GM19452 (cell line): ENCODE measurements at regions not wholly inside any gene's neighbourhood (a gene's known extent, or its start where the extent isn't known, plus 50 kb on each side); places are given as distances from the start of the nearest gene placed in this dataset.

Experiments used
- ATAC-seq: cut with Tn5 transposase; IDR thresholded peaks from one replicate; pipeline ENCODE4 v1.9.1; 2021; ENCODE audit not compliant: unreplicated experiment

DNA sequence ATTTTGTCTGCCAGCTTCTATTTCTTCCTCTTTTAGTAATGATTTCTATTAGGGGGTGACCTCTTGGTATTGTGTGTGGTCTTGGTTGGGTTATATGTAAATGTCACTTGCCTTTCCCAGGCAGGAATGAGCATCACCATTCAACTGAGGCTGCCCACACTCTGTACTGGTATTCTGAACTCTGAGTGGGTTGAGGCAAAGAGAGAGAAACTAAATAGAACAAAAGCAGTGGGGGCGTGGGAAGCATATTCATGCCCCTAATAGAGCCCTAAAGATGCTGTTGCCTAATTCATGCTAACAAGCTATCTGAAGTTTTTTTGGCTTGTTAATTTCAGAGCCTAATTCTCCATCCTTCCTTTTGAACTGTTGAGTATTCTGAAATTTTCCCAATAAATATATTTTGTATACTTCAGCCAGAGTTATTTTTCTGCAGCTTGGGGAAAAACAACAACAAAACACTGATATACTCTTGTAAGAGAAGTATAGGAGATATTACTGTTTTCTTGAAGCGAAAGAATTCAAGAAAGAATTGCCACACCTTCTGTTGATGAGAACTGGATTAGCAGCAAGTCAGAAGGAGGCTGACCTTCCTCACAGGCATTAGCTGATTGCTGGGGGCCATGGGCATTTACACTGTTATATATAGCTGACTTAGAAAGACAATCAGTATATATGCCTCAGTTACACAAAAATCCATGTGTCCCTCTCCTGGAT, 315.8 kb upstream of the KLF12 start:
- no peak for ATAC-seq

DNA sequence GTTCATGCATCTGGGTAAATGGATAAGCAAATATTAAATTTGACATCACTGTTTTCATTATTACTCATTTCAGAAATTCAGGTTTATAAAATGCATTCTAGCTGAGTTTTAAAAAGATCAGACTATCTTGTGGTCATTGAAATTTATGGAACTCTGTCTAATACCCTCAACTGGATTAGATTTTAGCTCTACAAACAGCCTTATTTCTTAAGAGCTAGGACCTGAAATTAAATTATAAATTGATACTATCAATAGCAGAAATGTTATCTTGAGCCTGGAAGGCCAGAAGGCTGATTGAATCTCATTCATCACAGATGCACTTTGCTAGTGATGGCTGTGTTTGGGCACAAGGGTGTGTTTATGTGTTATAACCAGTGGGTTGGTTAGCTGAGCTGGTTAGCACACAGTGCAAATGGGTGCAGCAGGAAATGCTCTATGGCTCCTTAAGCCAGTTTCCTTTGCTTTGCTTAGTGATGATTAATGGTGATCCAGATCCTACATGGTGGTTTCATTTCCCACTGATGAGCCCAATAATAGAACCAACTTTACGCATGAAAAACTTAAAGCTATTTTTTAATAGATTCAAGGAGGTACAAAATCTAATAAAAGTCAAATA, 310.8 kb upstream of the KLF12 start:
- no peak for ATAC-seq

DNA sequence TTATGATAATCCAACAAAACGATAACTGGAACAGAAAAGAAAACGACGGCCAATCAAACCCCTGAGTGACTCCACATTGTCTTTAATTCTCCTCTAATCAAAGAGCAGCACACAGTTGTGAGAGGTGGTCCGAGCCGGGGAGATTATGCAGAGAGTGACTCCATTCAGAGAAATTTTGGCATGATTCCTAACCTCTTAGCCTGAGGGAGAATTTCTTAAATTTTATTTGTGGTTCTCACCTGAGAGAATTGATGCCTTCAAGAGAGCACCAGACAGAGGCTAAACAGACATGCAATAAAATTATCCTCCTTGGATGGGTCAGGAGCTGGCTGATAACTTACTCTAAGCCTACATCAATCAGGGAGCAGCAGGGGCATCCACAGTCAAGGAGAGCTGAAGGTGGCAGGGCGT, 310.0 kb upstream of the KLF12 start:
- ATAC-seq: no peak

DNA sequence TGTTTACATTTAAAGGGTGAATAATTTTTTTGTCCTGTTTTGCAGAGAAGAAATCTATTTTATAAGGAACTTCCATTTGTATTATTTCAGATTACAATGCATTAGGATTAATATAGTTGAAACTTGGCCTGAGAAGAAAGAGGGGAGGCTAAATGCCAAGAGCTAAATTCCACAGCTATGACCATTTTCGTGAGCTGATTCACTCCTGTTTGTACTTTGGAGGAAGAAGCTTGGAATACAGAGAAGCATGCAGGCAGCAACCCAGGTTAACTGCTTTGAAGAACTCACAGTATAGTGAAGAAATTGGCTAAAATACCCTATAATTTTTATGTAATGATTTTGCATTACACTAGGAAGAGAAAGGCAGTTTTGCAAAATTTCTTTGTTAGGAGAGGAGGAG, 309.4 kb upstream of the KLF12 start:
- no peak for ATAC-seq

DNA sequence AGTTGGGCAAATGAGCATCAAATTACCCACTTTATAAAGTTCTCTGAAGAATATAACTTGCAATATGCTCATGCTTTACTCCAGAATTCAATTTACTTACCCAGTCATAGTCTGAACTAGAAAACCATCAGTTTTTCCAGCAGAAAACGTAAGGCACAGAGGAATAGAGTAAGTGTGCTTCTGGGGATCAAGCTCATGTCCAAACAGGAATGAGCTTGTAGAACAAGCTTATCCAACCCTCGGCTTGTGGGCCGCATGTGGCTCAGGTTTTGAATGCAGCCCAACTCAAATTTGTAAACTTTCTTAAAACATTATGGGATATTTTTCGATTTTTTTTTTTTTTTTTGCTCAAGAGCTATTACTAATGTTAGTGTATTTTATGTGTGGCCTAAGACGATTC, 308.5 kb upstream of the KLF12 start:
- no peak for ATAC-seq

DNA sequence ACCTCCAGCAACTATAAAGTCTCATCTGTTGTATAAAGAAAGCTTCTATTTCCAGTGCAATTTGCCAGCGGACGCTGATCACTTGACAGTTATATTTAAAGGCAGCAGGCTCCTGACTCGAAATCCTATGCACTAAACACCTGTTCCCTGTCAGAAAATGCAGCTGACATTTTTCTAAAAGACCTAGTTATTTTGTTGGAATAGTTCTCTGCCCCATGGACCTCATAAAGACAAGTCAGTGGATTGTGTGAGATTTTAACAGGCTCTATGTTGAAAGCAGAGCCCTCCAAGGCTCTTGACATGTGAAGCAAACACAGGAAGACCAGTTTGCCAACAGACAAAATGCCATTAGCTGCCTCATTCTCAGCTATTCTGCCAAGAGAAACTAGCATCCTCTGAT, 304.7 kb upstream of the KLF12 start:
- no peak for ATAC-seq

DNA sequence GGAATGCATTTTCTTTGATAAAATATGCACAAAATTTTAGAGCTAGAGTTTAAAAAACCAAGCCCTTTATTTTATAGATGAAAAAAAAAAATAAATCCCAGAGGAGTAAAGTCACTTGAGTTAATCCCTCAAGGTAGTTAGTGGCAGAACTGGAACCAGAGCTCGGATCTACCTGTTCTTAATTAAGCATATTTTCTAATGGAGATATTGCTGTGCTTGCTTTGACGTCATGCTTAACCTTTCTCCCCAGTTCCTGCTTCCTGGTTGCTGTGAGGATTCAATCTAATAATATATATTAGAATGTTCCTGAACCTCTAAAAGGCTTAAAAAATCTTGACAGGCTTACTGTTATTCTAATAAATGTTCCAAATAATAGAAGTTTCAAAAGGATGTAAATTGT, 300.6 kb upstream of the KLF12 start:
- ATAC-seq: no peak

DNA sequence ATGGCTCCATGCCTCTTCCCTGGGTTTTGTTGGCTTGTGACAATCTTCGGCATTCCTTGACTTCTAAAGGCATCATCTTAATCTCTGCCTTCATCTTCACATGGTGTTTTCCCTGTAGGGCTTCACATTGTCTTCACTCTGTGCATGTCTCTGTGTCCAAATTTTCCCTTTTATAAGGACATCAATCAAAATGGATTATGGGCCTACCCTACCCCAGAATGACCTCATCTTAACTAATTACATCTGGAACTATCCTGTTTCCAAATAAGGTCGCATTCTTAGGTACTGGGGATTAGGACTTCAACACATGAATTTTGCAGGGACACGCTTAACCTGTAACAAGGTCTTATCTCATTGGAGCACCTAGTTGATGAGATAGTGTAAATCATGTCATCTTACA, 290.3 kb upstream of the KLF12 start:
- no peak for ATAC-seq

DNA sequence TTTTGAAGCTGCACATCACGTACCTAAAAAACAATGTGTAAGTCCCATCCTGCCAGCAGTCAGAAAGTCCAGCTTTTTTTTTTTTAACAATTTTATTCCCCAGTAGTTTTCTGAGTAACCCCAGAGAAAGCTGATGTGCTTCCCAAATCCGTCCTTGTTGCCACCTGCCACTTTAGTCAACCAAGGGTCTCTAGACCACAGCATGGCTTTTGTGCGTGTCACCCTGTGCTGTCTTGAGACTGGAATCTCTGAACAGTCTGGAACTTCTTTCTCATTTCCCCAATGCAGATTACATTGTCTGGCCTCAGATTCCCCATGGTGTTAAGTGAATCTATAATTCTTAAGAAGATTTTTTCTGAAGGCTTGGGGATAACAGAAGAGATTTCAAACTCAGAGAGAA, 289.2 kb upstream of the KLF12 start:
- no peak for ATAC-seq

DNA sequence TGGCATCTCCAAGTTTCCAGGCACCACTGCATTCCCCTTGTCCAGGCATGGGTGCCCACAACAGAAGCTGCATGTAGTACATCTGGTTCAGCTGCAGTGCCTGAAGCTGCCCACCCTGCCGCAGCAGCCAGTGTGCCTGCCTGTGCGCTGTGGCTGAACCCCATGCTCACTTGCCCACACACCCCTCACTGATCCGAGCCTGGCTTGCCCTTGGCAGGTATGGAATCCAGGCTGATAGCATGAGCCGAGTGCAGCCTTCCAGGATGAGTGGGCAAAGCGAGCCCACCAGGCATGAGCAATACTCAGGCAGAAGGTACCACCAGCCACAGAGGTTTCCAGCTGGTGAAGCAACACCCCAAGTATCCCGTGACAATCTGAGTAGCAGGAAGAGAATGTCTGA, 280.3 kb upstream of the KLF12 start:
- ATAC-seq: no peak

DNA sequence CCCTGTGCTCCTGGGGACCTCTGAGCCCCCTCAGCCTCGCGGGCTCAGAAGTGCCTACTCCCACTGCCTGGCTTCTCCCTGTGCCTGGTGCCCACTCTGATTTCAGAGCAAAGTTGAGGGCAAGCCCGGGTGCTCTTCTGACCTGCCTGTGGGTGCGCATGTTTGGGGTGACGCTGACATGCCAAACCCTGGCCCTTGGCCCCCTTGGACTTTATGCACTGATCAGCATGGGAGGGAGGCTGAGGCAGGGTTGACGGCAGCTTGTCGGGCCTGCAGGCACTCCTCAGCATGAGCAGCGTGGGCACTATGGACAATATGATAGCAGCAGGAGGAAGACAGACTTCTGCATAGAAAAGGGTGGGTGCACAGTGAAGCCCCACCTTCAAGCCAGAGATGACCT, 279.3 kb upstream of the KLF12 start:
- ATAC-seq: no peak

DNA sequence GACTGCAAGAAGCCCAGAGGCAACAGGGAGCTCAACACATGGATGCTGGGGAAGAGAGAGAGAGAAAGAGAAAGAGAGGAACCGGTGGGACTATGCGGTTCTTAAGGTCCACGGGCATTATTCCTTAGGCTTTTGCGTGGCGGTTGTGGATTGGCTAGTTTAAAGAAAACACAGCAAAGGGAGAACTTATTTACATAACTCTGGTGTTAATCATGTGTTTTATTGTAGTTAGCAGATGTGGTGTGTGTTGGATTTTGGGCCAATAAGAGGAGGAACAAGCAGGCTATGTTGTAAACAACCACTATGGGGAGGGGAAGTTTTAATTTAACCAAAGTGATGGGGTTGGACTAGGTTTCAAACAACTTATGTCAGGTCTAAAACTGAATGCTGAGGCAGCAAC, 275.3 kb upstream of the KLF12 start:
- no peak for ATAC-seq

DNA sequence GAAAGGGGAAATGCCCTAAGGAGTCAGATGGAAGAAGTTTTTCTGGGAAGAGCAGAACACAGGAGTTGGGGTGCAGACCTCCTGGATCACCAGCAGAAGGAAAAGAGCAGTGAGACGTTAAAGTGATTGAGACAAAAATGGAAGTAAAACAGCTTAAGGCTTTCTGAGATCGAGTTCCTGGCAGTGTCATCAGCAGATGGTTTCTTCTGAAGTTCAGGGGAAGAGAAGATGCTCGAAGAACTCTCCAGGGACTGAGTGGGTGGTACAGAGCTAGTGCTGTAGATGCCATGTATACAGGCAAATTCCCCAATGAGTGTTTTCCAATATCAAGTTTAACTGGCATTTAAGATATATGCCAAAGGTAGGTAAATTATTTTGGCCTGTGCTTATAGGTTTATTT, 272.2 kb upstream of the KLF12 start:
- no peak for ATAC-seq

DNA sequence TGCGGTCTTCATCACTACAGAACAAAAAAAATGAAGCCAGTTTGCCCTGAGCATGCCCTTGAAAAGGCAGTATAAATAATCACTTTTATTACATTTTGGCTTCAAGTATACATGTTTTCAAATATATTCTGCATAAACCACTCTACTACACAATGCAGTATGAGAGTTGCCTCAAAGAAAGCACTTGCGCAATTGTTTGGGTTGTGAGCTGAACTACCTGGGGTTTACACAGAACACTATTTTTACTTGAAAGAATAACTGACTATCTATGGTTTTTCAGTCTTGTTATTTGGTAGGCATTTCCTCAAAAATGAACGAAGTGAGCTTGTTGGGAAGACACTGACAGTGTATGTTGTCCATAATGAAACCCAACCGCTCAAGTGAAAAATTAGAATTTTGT, 264.4 kb upstream of the KLF12 start:
- ATAC-seq: no peak

DNA sequence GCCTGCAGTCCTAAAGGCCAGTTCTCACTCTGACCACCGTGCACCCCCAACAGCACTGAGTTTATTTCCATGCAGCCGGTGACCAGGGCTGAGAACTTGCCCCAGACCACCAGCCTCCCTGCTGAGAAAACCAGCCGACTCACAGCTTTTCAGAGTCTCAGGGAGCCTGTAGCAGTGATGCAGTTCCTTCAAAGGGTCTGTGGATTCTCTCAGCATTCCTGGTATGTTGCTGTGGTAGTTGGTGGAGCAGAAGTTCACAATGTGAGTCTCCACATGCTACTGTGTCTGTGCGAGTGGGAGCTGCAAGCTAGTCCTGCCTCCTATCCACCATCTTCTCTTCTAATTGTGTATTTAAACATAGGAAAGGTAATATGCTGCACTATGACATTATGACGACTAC, 254.9 kb upstream of the KLF12 start:
- ATAC-seq: no peak

DNA sequence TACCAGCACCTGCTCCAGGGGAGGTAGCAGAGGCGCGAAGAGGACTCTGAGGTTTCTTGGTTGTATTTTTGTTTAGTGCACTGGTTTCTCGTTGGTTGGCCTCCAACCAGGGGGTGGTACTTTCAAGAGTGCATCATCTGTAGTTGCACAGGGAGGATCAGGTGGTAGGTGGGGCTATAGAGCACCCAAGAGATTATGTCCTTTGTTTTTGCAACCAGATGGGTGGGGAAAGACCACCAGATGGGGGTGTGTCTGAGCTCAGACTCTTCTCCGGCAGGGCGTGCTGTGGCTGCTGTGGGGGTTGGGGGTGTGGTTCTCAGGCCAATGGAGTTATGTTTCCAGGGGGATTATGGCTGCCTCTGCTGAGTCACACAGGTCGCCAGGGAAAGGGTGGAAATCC, 254.4 kb upstream of the KLF12 start:
- ATAC-seq: no peak

DNA sequence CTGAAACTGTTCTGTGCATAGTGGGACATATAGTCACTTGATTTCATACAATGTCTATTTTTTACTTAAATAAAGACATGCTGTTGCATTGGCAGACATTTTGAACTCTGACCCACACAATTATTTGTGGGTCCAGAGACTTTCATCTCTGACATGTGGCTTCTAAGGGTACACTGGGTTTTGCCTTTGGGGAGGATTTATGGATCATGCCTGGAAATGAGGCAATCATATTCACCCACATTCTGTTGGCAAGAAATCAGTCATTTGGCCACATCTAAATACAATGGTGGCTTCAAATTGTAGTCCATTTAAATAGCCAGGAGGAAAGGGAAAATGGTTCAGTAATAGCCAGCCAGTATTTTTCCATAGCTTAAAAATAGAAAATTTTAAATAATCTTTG, 238.3 kb upstream of the KLF12 start:
- no peak for ATAC-seq

DNA sequence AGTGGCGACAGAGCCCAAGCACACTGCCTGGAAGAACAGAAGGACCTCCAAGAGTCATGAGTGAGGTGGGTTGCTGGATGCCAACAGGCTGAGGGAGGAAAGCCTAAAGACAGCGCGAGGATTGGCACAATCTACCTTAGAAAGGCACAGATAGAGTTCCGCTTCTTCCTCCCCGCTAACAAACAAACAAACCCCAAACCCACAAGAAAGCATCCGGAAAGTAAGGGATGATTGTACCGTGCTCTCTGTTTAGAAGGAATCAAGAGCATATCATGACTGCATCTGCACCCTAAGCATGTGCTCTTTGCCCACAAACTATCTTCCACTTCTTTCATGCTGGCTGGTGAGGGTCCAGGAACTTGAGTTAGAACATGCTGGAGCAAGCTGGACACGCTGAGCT, 233.0 kb upstream of the KLF12 start:
- ATAC-seq: no peak

DNA sequence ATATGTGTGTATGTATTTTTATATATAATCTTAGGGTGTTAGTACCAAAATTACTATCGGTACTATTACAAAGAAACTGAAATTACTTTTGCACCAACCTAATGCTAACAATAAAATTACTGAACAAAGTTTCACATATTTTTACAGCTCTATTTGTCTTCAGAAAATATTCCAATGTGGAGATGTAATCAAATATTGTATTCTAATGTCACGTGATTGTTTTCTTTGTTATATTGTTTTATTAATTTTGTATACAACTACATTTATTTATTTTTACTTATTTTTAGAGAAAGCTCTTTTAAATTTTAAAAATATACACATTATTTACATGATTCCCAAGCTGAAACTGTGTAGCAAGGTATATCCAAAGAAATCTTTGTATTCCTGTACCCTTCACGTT, 227.1 kb upstream of the KLF12 start:
- ATAC-seq: no peak

DNA sequence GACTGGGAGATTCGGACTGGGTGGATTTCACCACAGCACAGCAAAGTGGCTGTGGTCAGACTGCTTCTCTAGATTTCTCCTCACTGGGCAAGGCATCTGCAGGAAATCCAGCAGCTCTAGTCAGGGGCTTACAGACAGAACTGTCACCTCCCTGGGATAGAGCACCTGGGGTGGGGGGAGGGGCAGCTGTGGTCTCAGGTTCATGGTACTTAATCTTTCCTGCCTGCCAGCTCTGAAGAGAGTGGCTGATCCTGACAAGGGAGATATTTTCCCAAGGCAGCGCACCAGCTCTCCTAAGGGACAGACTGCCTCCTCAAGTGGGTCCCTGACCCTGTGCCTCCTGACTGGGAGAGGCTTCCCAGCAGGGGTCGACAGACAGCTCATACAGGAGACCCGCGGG, 212.8 kb upstream of the KLF12 start:
- no peak for ATAC-seq

DNA sequence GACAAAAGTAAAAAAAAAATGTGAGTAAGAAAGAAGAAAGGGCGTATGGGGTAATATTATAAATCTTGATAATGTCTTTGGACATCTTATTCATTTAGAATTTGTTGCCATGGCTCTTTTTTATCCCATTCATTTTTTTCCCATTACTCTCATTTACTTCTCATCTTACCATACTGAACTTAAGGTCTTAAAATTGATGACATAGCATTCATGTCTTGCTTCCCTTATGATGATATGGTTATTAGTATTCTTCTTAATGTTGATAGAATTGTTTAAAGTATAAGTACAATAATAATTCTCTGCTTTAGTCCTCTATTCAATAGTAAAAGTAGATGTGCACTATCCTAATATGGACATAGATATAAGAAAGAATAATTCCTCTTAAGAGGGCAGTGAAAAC, 204.1 kb upstream of the KLF12 start:
- no peak for ATAC-seq

DNA sequence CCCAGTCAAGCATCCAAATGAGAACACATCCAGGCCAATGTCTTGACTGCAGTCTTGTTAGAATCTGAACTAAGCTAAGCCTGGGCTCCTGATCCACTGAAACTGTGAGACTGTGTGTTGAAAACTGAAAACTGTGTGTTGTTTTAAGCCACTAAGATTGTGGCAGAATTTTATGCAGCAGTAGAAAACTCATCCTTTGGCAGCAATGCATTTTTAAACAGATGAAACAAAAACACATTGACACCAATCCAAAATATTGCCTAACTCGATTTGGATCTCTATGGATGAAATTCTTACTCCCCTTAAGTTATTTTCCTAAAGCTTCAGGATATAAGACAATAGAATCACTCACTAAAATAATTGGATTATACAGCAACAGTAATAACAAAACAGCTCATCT, 202.3 kb upstream of the KLF12 start:
- no peak for ATAC-seq

DNA sequence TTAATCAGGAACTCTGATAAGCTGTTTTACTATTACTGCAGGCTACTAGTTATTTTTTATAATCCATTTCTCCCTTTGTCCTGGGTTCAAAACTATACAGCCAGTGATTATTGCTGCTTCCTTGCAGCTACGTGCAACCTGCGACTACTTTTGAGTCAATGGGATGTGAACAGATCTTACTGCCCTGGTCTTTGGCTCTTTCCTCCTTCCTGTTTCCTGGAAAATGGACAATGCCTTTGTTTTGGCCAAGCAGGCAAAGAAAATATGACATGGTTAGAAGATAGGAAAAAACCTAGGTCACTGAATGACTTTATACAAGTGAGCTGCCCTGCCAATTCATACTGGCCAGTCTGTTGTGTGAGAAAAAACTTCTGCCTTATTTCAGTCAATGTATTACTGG, 201.2 kb upstream of the KLF12 start:
- ATAC-seq: no peak
